Ishikawa (cell line): ENCODE measurements at regions not wholly inside any gene's neighbourhood (a gene's known extent, or its start where the extent isn't known, plus 50 kb on each side); places are given as distances from the start of the nearest gene placed in this dataset.

Experiments used
- CEBPB ChIP-seq: IDR thresholded peaks from 2 replicates; pipeline ENCODE4 v1.6.1; 2012
- CREB1 ChIP-seq: IDR thresholded peaks from 2 replicates; pipeline ENCODE4 v1.6.1; 2012; ENCODE audit warnings: low read depth
- EP300 ChIP-seq: IDR thresholded peaks from 2 replicates; pipeline ENCODE4 v1.6.1; 2012; ENCODE audit warnings: borderline replicate concordance
- FOXM1 ChIP-seq: IDR thresholded peaks from 2 replicates; pipeline ENCODE4 v1.6.1; 2012; ENCODE audit warnings: low read depth, borderline replicate concordance
- RAD21 ChIP-seq: IDR thresholded peaks from 2 replicates; pipeline ENCODE4 v1.6.1; 2012; ENCODE audit warnings: low read depth
- REST ChIP-seq: IDR thresholded peaks from 2 replicates; pipeline ENCODE4 v1.6.1; 2012; ENCODE audit warnings: low read depth, mild to moderate bottlenecking
- TAF1 ChIP-seq: IDR thresholded peaks from 2 replicates; pipeline ENCODE4 v1.6.1; 2012; ENCODE audit warnings: low read depth, mild to moderate bottlenecking
- TCF12 ChIP-seq: IDR thresholded peaks from 2 replicates; pipeline ENCODE4 v1.6.1; 2012; ENCODE audit warnings: low read depth
- TEAD4 ChIP-seq: IDR thresholded peaks from 2 replicates; pipeline ENCODE4 v1.6.1; 2012
- YY1 ChIP-seq: IDR thresholded peaks from 2 replicates; pipeline ENCODE4 v1.6.1; 2012; ENCODE audit warnings: low read depth

GRCh38 chr18:24756385-24756784 is 295.9 kb downstream of the HRH4 start:
- TF ChIP-seq REST, result no peak
- TF ChIP-seq CREB1, result no peak
- no peak for TF ChIP-seq EP300
- no peak for TF ChIP-seq TCF12
- TF ChIP-seq CEBPB, result no peak
- TF ChIP-seq RAD21, result no peak
- TF ChIP-seq FOXM1, result no peak
- TF ChIP-seq YY1, result no peak
- no peak for TF ChIP-seq TAF1
- TF ChIP-seq TEAD4, result no peak
